B cell (primary cell): ENCODE measurements at regions not wholly inside any gene's neighbourhood (a gene's known extent, or its start where the extent isn't known, plus 50 kb on each side); places are given as distances from the start of the nearest gene placed in this dataset.
"Not testable (repeated sequence)": the region's sequence is repeated elsewhere in the genome, so short reads cannot be mapped to it uniquely, and the experiment has no call there.

Experiments
- ATAC-seq: fragments of 200-7000 bp; cut with Tn5 transposase; one replicate; pipeline ENCODE4 v1.10.0; 2021; ENCODE audit warnings: low read depth, mild to moderate bottlenecking, moderate number of reproducible peaks, moderate library complexity
- CTCF ChIA-PET: fragments of 350-600 bp; sonication (Branson Sonifier 250); formaldehyde crosslinking; loops from one replicate; lab custom pipeline; 2021; ENCODE audit warnings: antibody characterized with exemption, inconsistent platforms; lab: Charles Lee
- POLR2A ChIA-PET: fragments of 350-600 bp; sonication (Branson Sonifier 250); formaldehyde crosslinking; loops from one replicate; lab custom pipeline; 2021; ENCODE audit warnings: antibody characterized with exemption; lab: Charles Lee
- DNase-seq: peaks from one replicate; pipeline ENCODE4 v3.0.0; 2013
- H2AFZ ChIP-seq: 2 replicates; pipeline ENCODE4 v1.6.1; 2012; ENCODE audit warnings: mild to moderate bottlenecking, low read depth, low read length; ENCODE audit not compliant: insufficient read depth, poor library complexity, severe bottlenecking
- H3K27ac ChIP-seq, 2 donors: 1 replicate in 1 of 2; 2 replicates in 1 of 2; pipeline ENCODE4 v1.5.1; 2012 to 2013; ENCODE audit warnings: low read length in 2 of 2, mild to moderate bottlenecking in 2 of 2, moderate library complexity in 1 of 2
- H3K27me3 ChIP-seq, 4 experiments: fragments of 200-600 bp in 1 of 4; sonication (generic) in 1 of 4; replicated peaks in 1 of 4; 1 replicate in 2 of 4; 2 replicates in 2 of 4; pipeline versions ENCODE4 v1.6.1 to v1.7.0; 2013 to 2016; ENCODE audit warnings: low read length in 3 of 4, mild to moderate bottlenecking in 2 of 4, mixed read lengths in 1 of 4, moderate library complexity in 1 of 4; ENCODE audit not compliant: insufficient read depth in 4 of 4, control insufficient read depth in 3 of 4; ENCODE audit errors: control extremely low read depth in 1 of 4
- H3K36me3 ChIP-seq, 2 experiments: replicated peaks in 1 of 2; 1 replicate in 1 of 2; 2 replicates in 1 of 2; pipeline versions ENCODE4 v1.6.1 to v1.7.1; 2013; ENCODE audit warnings: low read length in 1 of 2; ENCODE audit not compliant: insufficient read depth in 2 of 2, control insufficient read depth in 1 of 2; ENCODE audit errors: control extremely low read depth in 1 of 2, extremely low read depth in 1 of 2
- H3K4me1 ChIP-seq, 2 donors: fragments of 200-600 bp in 1 of 2; sonication (generic) in 1 of 2; 1 replicate in 1 of 2; 2 replicates in 1 of 2; pipeline versions ENCODE4 v1.5.1 to v1.6.1; 2013 to 2017; ENCODE audit warnings: low read length in 2 of 2; ENCODE audit not compliant: control insufficient read depth in 2 of 2, insufficient read depth in 2 of 2
- H3K4me2 ChIP-seq: replicated peaks from 2 replicates; pipeline ENCODE3; 2012; ENCODE audit warnings: mild to moderate bottlenecking, low read depth, low read length; ENCODE audit not compliant: poor library complexity, severe bottlenecking
- H3K4me3 ChIP-seq, 5 experiments: fragments of 200-600 bp in 1 of 5; sonication (generic) in 1 of 5; 1 replicate in 3 of 5; 2 replicates in 2 of 5; pipeline versions ENCODE4 v1.5.1 to v1.7.0; 2011 to 2016; ENCODE audit warnings: low read length in 4 of 5, mild to moderate bottlenecking in 4 of 5, low read depth in 2 of 5, control low read depth in 1 of 5, moderate library complexity in 1 of 5; ENCODE audit not compliant: insufficient read depth in 1 of 5; ENCODE audit errors: control extremely low read depth in 1 of 5, extremely low read depth in 1 of 5
- H3K79me2 ChIP-seq: fragments of 200-600 bp; sonication (generic); one replicate; pipeline ENCODE4 v1.6.0; 2016; ENCODE audit warnings: low read length; ENCODE audit not compliant: control insufficient read depth, insufficient read depth
- H3K9ac ChIP-seq: fragments of 200-600 bp; sonication (generic); 2 replicates; pipeline ENCODE4 v1.6.1; 2017; ENCODE audit warnings: mild to moderate bottlenecking, low read length, moderate library complexity
- H3K9me3 ChIP-seq, 3 donors: one replicate each; pipeline versions ENCODE4 v1.6.1 to v1.7.1; 2013; ENCODE audit warnings: low read length in 2 of 3; ENCODE audit not compliant: control insufficient read depth in 2 of 3, insufficient read depth in 1 of 3; ENCODE audit errors: control extremely low read depth in 1 of 3
- H4K20me1 ChIP-seq: 2 replicates; pipeline ENCODE4 v1.6.0; 2012; ENCODE audit warnings: mild to moderate bottlenecking, low read length; ENCODE audit not compliant: insufficient read depth, control insufficient read depth, poor library complexity, severe bottlenecking
- H3K27ac Mint-ChIP-seq: one replicate; pipeline ENCODE4 v1.8.0; 2021; ENCODE audit warnings: mixed read lengths
- H3K27me3 Mint-ChIP-seq: one replicate; pipeline ENCODE4 v1.8.0; 2021; ENCODE audit warnings: mixed read lengths
- H3K4me1 Mint-ChIP-seq: one replicate; pipeline ENCODE4 v1.8.0; 2021; ENCODE audit warnings: mixed read lengths
- H3K4me3 Mint-ChIP-seq: one replicate; pipeline ENCODE4 v1.8.0; 2021; ENCODE audit warnings: mixed read lengths
- H3K9me3 Mint-ChIP-seq: one replicate; pipeline ENCODE4 v1.8.0; 2022; ENCODE audit warnings: mixed read lengths; ENCODE audit not compliant: insufficient read depth
- CTCF ChIP-seq: fragments of 200-600 bp; IDR thresholded peaks from one replicate; pipeline ENCODE4 v1.8.0; 2022; ENCODE audit warnings: antibody characterized with exemption, mild to moderate bottlenecking
- EZH2 ChIP-seq: IDR thresholded peaks from 2 replicates; pipeline ENCODE4 v1.6.1; 2012; ENCODE audit warnings: borderline replicate concordance, low read depth, mild to moderate bottlenecking, moderate library complexity, low read length; ENCODE audit not compliant: insufficient read depth, poor library complexity, severe bottlenecking
- WGBS: methylation state at CpG from one replicate; pipeline ENCODE4 v1.1.5; 2013; ENCODE audit warnings: missing lambda C conversion rate; ENCODE audit not compliant: insufficient coverage; 5-methylcytosine and 5-hydroxymethylcytosine counted together
- intact Hi-C: fragments of 100-400 bp; cut with micrococcal nuclease; formaldehyde crosslinking; loops from one replicate; pipeline ENCODE4 v1.10.0; 2022

GRCh38 chr4:31023742-31024141, 303.6 kb downstream of the PCDH7 start:
- H3K27ac ChIP-seq = no peak overlapping the region
- no peaks in the 10 kb centered on the region for H3K9me3 ChIP-seq
- no peak overlapping the region for H3K9ac ChIP-seq
- 100% methylated on average over 2 of the region's 2 CpGs for WGBS
- ChIA-PET POLR2A (no interaction called here), CTCF (interaction anchor here (1.1 kb wide), 1 partner anchor 23 kb away, joined by 3 read pairs; no protein-coding TSS in a partner anchor)
- Mint-ChIP-seq H3K27me3 (no peaks in the 10 kb centered on the region), H3K9me3 (no peaks in the 10 kb centered on the region), H3K27ac (no peak overlapping the region), H3K4me3 (no peak overlapping the region), H3K4me1 (no peaks in the 10 kb centered on the region)
- intact Hi-C loops = no loop called here
- no peak overlapping the region for H3K4me3 ChIP-seq
- DNase-seq (no peak), ATAC-seq (no peak)
- H3K79me2 ChIP-seq = no peaks in the 10 kb centered on the region
- no peaks in the 10 kb centered on the region for H3K36me3 ChIP-seq
- no peak overlapping the region for H2AFZ ChIP-seq
- no peak for TF ChIP-seq EZH2
- no peak for TF ChIP-seq CTCF
- no peaks in the 10 kb centered on the region for H3K4me1 ChIP-seq
- H4K20me1 ChIP-seq = no peaks in the 10 kb centered on the region
- no peak overlapping the region for H3K4me2 ChIP-seq
- no peaks in the 10 kb centered on the region for H3K27me3 ChIP-seq

GRCh38 chr4:31024781-31025180, 304.6 kb downstream of the PCDH7 start:
- H3K27ac Mint-ChIP-seq, CTCF ChIA-PET, DNase-seq, H4K20me1 ChIP-seq, POLR2A ChIA-PET, intact Hi-C loops, H3K36me3 ChIP-seq, H3K27me3 Mint-ChIP-seq, H3K9me3 ChIP-seq, H3K9me3 Mint-ChIP-seq, H2AFZ ChIP-seq, H3K4me3 ChIP-seq, H3K79me2 ChIP-seq, H3K4me1 ChIP-seq, H3K9ac ChIP-seq, H3K4me2 ChIP-seq, ATAC-seq, H3K4me3 Mint-ChIP-seq, H3K4me1 Mint-ChIP-seq, H3K27me3 ChIP-seq, H3K27ac ChIP-seq: not testable (repeated sequence)
- WGBS = 100% methylated on average over 7 of the region's 12 CpGs
